Tibial artery (tissue), 4 donors: ENCODE measurements at regions not wholly inside any gene's neighbourhood (a gene's known extent, or its start where the extent isn't known, plus 50 kb on each side); places are given as distances from the start of the nearest gene placed in this dataset.

ENCODE experiments used
- DNase-seq, 2 donors: peaks; one replicate each; pipeline ENCODE4 v3.0.0-alpha.2; 2019
- H3K27ac ChIP-seq, 2 donors: fragments of 200-600 bp; sonication (generic) in 1 of 2; 1 replicate in 1 of 2; 2 replicates in 1 of 2; pipeline ENCODE4 v1.5.1; 2018 to 2019; ENCODE audit warnings: mild to moderate bottlenecking in 1 of 2
- H3K27me3 ChIP-seq, 2 donors: fragments of 200-600 bp; sonication (generic) in 1 of 2; one replicate each; pipeline versions ENCODE4 v1.5.1 to v1.6.0; 2016 to 2019
- H3K36me3 ChIP-seq, 3 donors: fragments of 200-600 bp; sonication (generic) in 2 of 3; one replicate each; pipeline ENCODE4 v1.5.1; 2016 to 2019; ENCODE audit warnings: mild to moderate bottlenecking in 2 of 3
- H3K4me1 ChIP-seq, 4 donors: fragments of 200-600 bp; sonication (generic) in 2 of 4; 1 replicate in 3 of 4; 2 replicates in 1 of 4; pipeline ENCODE4 v1.5.1; 2016 to 2019
- H3K4me3 ChIP-seq, 2 donors: fragments of 200-600 bp; sonication (generic) in 1 of 2; 1 replicate in 1 of 2; 2 replicates in 1 of 2; pipeline ENCODE4 v1.5.1; 2018 to 2019; ENCODE audit warnings: mild to moderate bottlenecking in 2 of 2
- H3K9me3 ChIP-seq, 3 donors: fragments of 200-600 bp; sonication (generic) in 1 of 3; one replicate each; pipeline ENCODE4 v1.5.1; 2016 to 2019
- CTCF ChIP-seq, 2 experiments: fragments of 200-600 bp in 1 of 2; fragments of 450-650 bp in 1 of 2; IDR thresholded peaks; one replicate each; pipeline ENCODE4 v1.5.1; 2017 to 2019; ENCODE audit warnings: antibody characterized with exemption in 2 of 2, mild to moderate bottlenecking in 1 of 2, moderate library complexity in 1 of 2
- intact Hi-C: fragments of 100-400 bp; cut with DNase I; formaldehyde crosslinking; loops from one replicate; pipeline ENCODE4 v1.15.0; 2023; ENCODE audit warnings: low total_unique reads

- DNase-seq = no peak
- intact Hi-C loops = no loop called here
- no peak for TF ChIP-seq CTCF (IDR thresholded peaks at IDR 0.05)
- Histone ChIP-seq H3K4me1 (no peaks in the 10 kb centered on the region), H3K36me3 (no peaks in the 10 kb centered on the region), H3K9me3 (peaks cover 0 to 5% (median 0%) of the 10 kb centered on the region in 3 donors), H3K4me3 (no peak overlapping the region), H3K27ac (no peak overlapping the region), H3K27me3 (no peaks in the 10 kb centered on the region)
Measured at GRCh38 chr13:34833562-34834182, 108.4 kb upstream of the NBEA start.

GRCh38 chr13:34842466-34842865 is 99.6 kb upstream of the NBEA start:
- no peak for DNase-seq
- H3K4me1 ChIP-seq = no peaks in the 10 kb centered on the region
- intact Hi-C loops = no loop called here
- TF ChIP-seq CTCF (IDR thresholded peaks at IDR 0.05) = no peak
- H3K9me3 ChIP-seq = no peaks in the 10 kb centered on the region
- H3K4me3 ChIP-seq = no peak overlapping the region
- H3K27ac ChIP-seq = no peak overlapping the region
- no peaks in the 10 kb centered on the region for H3K36me3 ChIP-seq
- no peaks in the 10 kb centered on the region for H3K27me3 ChIP-seq

- intact Hi-C loops = no loop called here
- H3K9me3 ChIP-seq = no peaks in the 10 kb centered on the region
- no peak overlapping the region for H3K27ac ChIP-seq
- no peak overlapping the region for H3K4me3 ChIP-seq
- H3K4me1 ChIP-seq = no peaks in the 10 kb centered on the region
- no peaks in the 10 kb centered on the region for H3K27me3 ChIP-seq
- no peaks in the 10 kb centered on the region for H3K36me3 ChIP-seq
- TF ChIP-seq CTCF (IDR thresholded peaks at IDR 0.05) = no peak
- DNase-seq = no peak
Measured at GRCh38 chr13:34847766-34848165, 94.3 kb upstream of the NBEA start.

GRCh38 chr13:34849406-34849805 is 92.7 kb upstream of the NBEA start:
- H3K9me3 ChIP-seq = no peaks in the 10 kb centered on the region
- intact Hi-C loops = no loop called here
- TF ChIP-seq CTCF (IDR thresholded peaks at IDR 0.05) = no peak
- no peaks in the 10 kb centered on the region for H3K36me3 ChIP-seq
- no peak overlapping the region for H3K4me3 ChIP-seq
- no peak overlapping the region for H3K27ac ChIP-seq
- no peaks in the 10 kb centered on the region for H3K4me1 ChIP-seq
- no peak for DNase-seq
- H3K27me3 ChIP-seq = no peaks in the 10 kb centered on the region

GRCh38 chr13:34853161-34853560 is 88.9 kb upstream of the NBEA start:
- no peak for DNase-seq
- Histone ChIP-seq H3K27me3 (no peaks in the 10 kb centered on the region), H3K36me3 (no peaks in the 10 kb centered on the region), H3K4me3 (no peak overlapping the region), H3K9me3 (no peaks in the 10 kb centered on the region), H3K27ac (no peak overlapping the region), H3K4me1 (no peaks in the 10 kb centered on the region)
- intact Hi-C loops = no loop called here
- no peak for TF ChIP-seq CTCF (IDR thresholded peaks at IDR 0.05)
